Neutrophil (primary cell): ENCODE measurements at regions not wholly inside any gene's neighbourhood (a gene's known extent, or its start where the extent isn't known, plus 50 kb on each side); places are given as distances from the start of the nearest gene placed in this dataset.

Experiments
- H3K27ac ChIP-seq: fragments of 200-600 bp; sonication (generic); 2 replicates; pipeline ENCODE4 v1.5.1; 2016; ENCODE audit warnings: mild to moderate bottlenecking, moderate library complexity
- H3K27me3 ChIP-seq: fragments of 200-600 bp; sonication (generic); 2 replicates; pipeline ENCODE4 v1.6.0; 2016; ENCODE audit warnings: mild to moderate bottlenecking
- H3K36me3 ChIP-seq: fragments of 200-600 bp; sonication (generic); 2 replicates; pipeline ENCODE4 v1.5.1; 2017
- H3K4me1 ChIP-seq, 2 experiments: fragments of 200-600 bp in 1 of 2; sonication (generic) in 1 of 2; 1 replicate in 1 of 2; 2 replicates in 1 of 2; pipeline versions ENCODE4 v1.5.1 to v1.6.1; 2013 to 2016; ENCODE audit warnings: low read depth in 1 of 2, low read length in 1 of 2, mild to moderate bottlenecking in 1 of 2, moderate library complexity in 1 of 2; ENCODE audit not compliant: control insufficient read depth in 1 of 2, insufficient read depth in 1 of 2
- H3K4me3 ChIP-seq, 2 experiments: fragments of 200-600 bp in 1 of 2; sonication (generic) in 1 of 2; 1 replicate in 1 of 2; 2 replicates in 1 of 2; pipeline ENCODE4 v1.5.1; 2013 to 2016; ENCODE audit warnings: low read depth in 1 of 2, low read length in 1 of 2, mild to moderate bottlenecking in 1 of 2, moderate library complexity in 1 of 2
- H3K9me3 ChIP-seq: fragments of 200-600 bp; sonication (generic); 2 replicates; pipeline ENCODE4 v1.5.1; 2016
- CTCF ChIP-seq: fragments of 200-600 bp; sonication (generic); IDR thresholded peaks from 2 replicates; pipeline ENCODE4 v1.5.1; 2016; ENCODE audit warnings: antibody characterized with exemption

- H3K27ac ChIP-seq: no peak overlapping the region
- H3K4me3 ChIP-seq: no peak overlapping the region
- H3K9me3 ChIP-seq: no peaks in the 10 kb centered on the region
- no peak for TF ChIP-seq CTCF
- H3K27me3 ChIP-seq: peaks cover 14% of the 10 kb centered on the region
- H3K36me3 ChIP-seq: no peaks in the 10 kb centered on the region
- H3K4me1 ChIP-seq: no peaks in the 10 kb centered on the region
Measured at GRCh38 chr9:93730648-93731047, 154.3 kb downstream of the PHF2 start.

- H3K36me3 ChIP-seq: no peaks in the 10 kb centered on the region
- H3K9me3 ChIP-seq: no peaks in the 10 kb centered on the region
- TF ChIP-seq CTCF: no peak
- no peak overlapping the region for H3K4me3 ChIP-seq
- peaks cover 14% of the 10 kb centered on the region for H3K27me3 ChIP-seq
- H3K27ac ChIP-seq: no peak overlapping the region
- no peaks in the 10 kb centered on the region for H3K4me1 ChIP-seq
Measured at GRCh38 chr9:93730217-93730616, 153.8 kb downstream of the PHF2 start.
